A549 (cell line): ENCODE measurements at regions not wholly inside any gene's neighbourhood (a gene's known extent, or its start where the extent isn't known, plus 50 kb on each side); places are given as distances from the start of the nearest gene placed in this dataset.

Experiments used
- ATAC-seq, 2 experiments: fragments of 200-7000 bp in 1 of 2; fragments of >200 bp in 1 of 2; cut with Nextera tagmentation in 1 of 2; cut with Tn5 transposase in 1 of 2; 3 replicates each; pipeline versions ENCODE4 v1.8.0 to v1.9.1; 2018 to 2020; ENCODE audit warnings: mild to moderate bottlenecking in 1 of 2, moderate library complexity in 1 of 2
- CTCF ChIA-PET: fragments of 300-600 bp; sonication (Branson Sonifier 250); formaldehyde crosslinking; extraction: SDS; loops from one replicate; lab custom pipeline; 2021; ENCODE audit warnings: antibody characterized with exemption, inconsistent platforms; lab: Yijun Ruan, JAX
- POLR2A ChIA-PET: fragments of 350-600 bp; formaldehyde crosslinking; extraction: SDS; loops from one replicate; lab custom pipeline; 2021; ENCODE audit warnings: antibody characterized with exemption, inconsistent platforms; lab: Yijun Ruan, JAX
- DNase-seq, 2 experiments: peaks; one replicate each; pipeline versions ENCODE4 v3.0.0 to v3.0.0-alpha.2; 2011 to 2016; ENCODE audit warnings: low read depth in 1 of 2, low spot score in 1 of 2
- FAIRE-seq: peaks from 2 replicates; lab custom pipeline; 2011; peaks lifted over from hg19 to GRCh38; lab: Jason Lieb, UNC
- H3K27ac ChIP-seq, 2 experiments: fragments of >200 bp; sonication (Bioruptor Twin); formaldehyde crosslinking; 3 replicates each; pipeline ENCODE4 v1.5.1; 2016 to 2017
- H3K4me1 ChIP-seq: fragments of >200 bp; sonication (Bioruptor Twin); formaldehyde crosslinking; 3 replicates; pipeline ENCODE4 v1.6.1; 2016
- H3K4me2 ChIP-seq: fragments of >200 bp; sonication (Bioruptor Twin); formaldehyde crosslinking; 3 replicates; pipeline ENCODE4 v1.6.1; 2016
- H3K4me3 ChIP-seq: fragments of >200 bp; sonication (Bioruptor Twin); formaldehyde crosslinking; 3 replicates; pipeline ENCODE4 v1.5.1; 2016
- H3K9me3 ChIP-seq: fragments of >200 bp; sonication (Bioruptor Twin); formaldehyde crosslinking; 3 replicates; pipeline ENCODE4 v1.6.1; 2016
- BCL3 ChIP-seq: fragments of >200 bp; sonication (Bioruptor Twin); formaldehyde crosslinking; IDR thresholded peaks from 3 replicates; pipeline ENCODE4 v1.6.1; 2016
- CHD4 ChIP-seq: fragments of 200-600 bp; sonication (generic); IDR thresholded peaks from 2 replicates; pipeline ENCODE4 v1.6.1; 2016; ENCODE audit warnings: antibody characterized with exemption, mild to moderate bottlenecking, borderline replicate concordance
- CTCF ChIP-seq: fragments of >200 bp; sonication (Bioruptor Twin); formaldehyde crosslinking; IDR thresholded peaks from 3 replicates; pipeline ENCODE4 v1.5.1; 2016
- ELK1 ChIP-seq: fragments of 150-350 bp; IDR thresholded peaks from 2 replicates; pipeline ENCODE4 v1.6.1; 2014; ENCODE audit warnings: low read depth, mild to moderate bottlenecking, low read length
- ESRRA ChIP-seq: fragments of 150-350 bp; IDR thresholded peaks from 2 replicates; pipeline ENCODE4 v1.6.1; 2014; ENCODE audit warnings: mild to moderate bottlenecking, low read length, borderline replicate concordance
- FOSL2 ChIP-seq, 2 experiments: fragments of 450-650 bp in 1 of 2; fragments of >200 bp in 1 of 2; sonication (Bioruptor Twin) in 1 of 2; formaldehyde crosslinking; IDR thresholded peaks; 2 replicates each; pipeline versions ENCODE4 v1.5.0 to v1.6.1; 2016 to 2020; ENCODE audit warnings: mild to moderate bottlenecking in 1 of 2, moderate library complexity in 1 of 2
- HES2 ChIP-seq: fragments of >200 bp; sonication (Bioruptor Twin); formaldehyde crosslinking; IDR thresholded peaks from 2 replicates; pipeline ENCODE4 v1.6.1; 2016
- HEYL ChIP-seq: fragments of 250-450 bp; sonication (Bioruptor Pico); IDR thresholded peaks from 2 replicates; pipeline ENCODE4 v1.8.0; 2021; ENCODE audit warnings: mild to moderate bottlenecking, moderate library complexity
- NPAS2 ChIP-seq: fragments of 250-450 bp; sonication (Bioruptor Pico); IDR thresholded peaks from 2 replicates; pipeline ENCODE4 v1.8.0; 2022; ENCODE audit warnings: mild to moderate bottlenecking, moderate library complexity, borderline replicate concordance
- PBX3 ChIP-seq: IDR thresholded peaks from 2 replicates; pipeline ENCODE4 v1.6.1; 2012
- POLR2A ChIP-seq: IDR thresholded peaks from 2 replicates; pipeline ENCODE4 v1.6.1; 2012; ENCODE audit warnings: mild to moderate bottlenecking, low read length
- RARB ChIP-seq: fragments of 250-450 bp; sonication (Bioruptor Pico); IDR thresholded peaks from 2 replicates; pipeline ENCODE4 v1.8.0; 2021; ENCODE audit warnings: mild to moderate bottlenecking, moderate library complexity
- REST ChIP-seq: fragments of 200-600 bp; sonication (generic); IDR thresholded peaks from 2 replicates; pipeline ENCODE4 v1.6.1; 2016; ENCODE audit warnings: antibody characterized with exemption, mild to moderate bottlenecking, moderate library complexity
- RNF2 ChIP-seq: fragments of 200-600 bp; sonication (generic); IDR thresholded peaks from 2 replicates; pipeline ENCODE4 v1.6.1; 2016; ENCODE audit warnings: low read depth, mild to moderate bottlenecking, antibody characterized with exemption, moderate library complexity, borderline replicate concordance
- SREBF2 ChIP-seq: fragments of 450-650 bp; IDR thresholded peaks from 2 replicates; pipeline ENCODE4 v1.6.1; 2014; ENCODE audit warnings: mild to moderate bottlenecking, moderate library complexity
- USF2 ChIP-seq: fragments of 450-650 bp; IDR thresholded peaks from 2 replicates; pipeline ENCODE4 v1.6.1; 2014; ENCODE audit warnings: antibody characterized with exemption
- ZFP36 ChIP-seq: fragments of 450-650 bp; IDR thresholded peaks from 2 replicates; pipeline ENCODE4 v1.6.1; 2014; ENCODE audit warnings: borderline replicate concordance; ENCODE audit not compliant: partially characterized antibody
- WGBS: methylation state at CpG from one replicate; pipeline ENCODE4 v1.1.6; 2017; ENCODE audit errors: missing lambda C conversion rate; 5-methylcytosine and 5-hydroxymethylcytosine counted together

- Histone ChIP-seq H3K9me3 (peaks cover 10% of the 10 kb centered on the region), H3K4me2 (no peak overlapping the region), H3K4me3 (no peak overlapping the region), H3K27ac (no peak overlapping the region), H3K4me1 (peaks cover 4% of the 10 kb centered on the region)
- ChIA-PET POLR2A (no interaction called here), CTCF (no interaction called here)
- no peak for ATAC-seq
- TF ChIP-seq FOSL2 (IDR thresholded peaks at IDR 0.05) (no peak), FOSL2 (CRISPR knock-in tag; IDR thresholded peaks at IDR 0.05) (no peak), ESRRA (no peak)
- no peak for DNase-seq
- no peak for FAIRE-seq
- WGBS = 85% methylated on average over 7 of the region's 9 CpGs
Measured at GRCh38 chr3:177899275-177900067, 636.8 kb upstream of the KCNMB2 start.

GRCh38 chr3:177902876-177903275 lies 633.4 kb upstream of the KCNMB2 start:
- no peak overlapping the region for H3K27ac ChIP-seq

GRCh38 chr3:177904621-177905020 lies 631.6 kb upstream of the KCNMB2 start:
- peak overlapping the region; percentile 35 to 76; a peak in 5 of 6 replicates for H3K27ac ChIP-seq
- H3K4me3 ChIP-seq = no peak overlapping the region
- H3K4me1 ChIP-seq = peaks cover 26% of the 10 kb centered on the region
- H3K4me2 ChIP-seq = peak overlapping the region; percentile 73
- ATAC-seq = no peak
- POLR2A ChIA-PET = no interaction called here
- no peak for FAIRE-seq
- peaks cover 8% of the 10 kb centered on the region; the same call in 1 of the 3 replicates for H3K9me3 ChIP-seq
- no peak for DNase-seq
- CTCF ChIA-PET = interaction anchor here (1.2 kb wide), 1 partner anchor 20 kb away, joined by 3 read pairs; no protein-coding TSS in a partner anchor
- TF ChIP-seq ZFP36 (no peak), HES2 (no peak), RNF2 (no peak), NPAS2 (CRISPR knock-in tag) (no peak), PBX3 (no peak), HEYL (CRISPR knock-in tag) (no peak), REST (no peak), ELK1 (no peak), RARB (CRISPR knock-in tag) (no peak), CTCF (no peak), USF2 (no peak), BCL3 (no peak), SREBF2 (no peak), CHD4 (no peak)

More at GRCh38 chr3:177902876-177903275, 633.4 kb upstream of the KCNMB2 start:
- H3K4me1 ChIP-seq = peaks cover 26% of the 10 kb centered on the region
- TF ChIP-seq POLR2A = no peak
- no peak for TF ChIP-seq PBX3
- DNase-seq (no peak), FAIRE-seq (no peak), ATAC-seq (no peak)
- no peak overlapping the region for H3K4me3 ChIP-seq
- peaks cover 10% of the 10 kb centered on the region for H3K9me3 ChIP-seq
- H3K4me2 ChIP-seq = no peak overlapping the region
- 90% methylated on average over 5 of the region's 5 CpGs for WGBS
- ChIA-PET POLR2A (no interaction called here), CTCF (no interaction called here)
